ENCODE measurements at regions not wholly inside any gene's neighbourhood (a gene's known extent, or its start where the extent isn't known, plus 50 kb on each side); places are given as distances from the start of the nearest gene placed in this dataset.
"Not testable (repeated sequence)": the region's sequence is repeated elsewhere in the genome, so short reads cannot be mapped to it uniquely, and the experiment has no call there.

DNA sequence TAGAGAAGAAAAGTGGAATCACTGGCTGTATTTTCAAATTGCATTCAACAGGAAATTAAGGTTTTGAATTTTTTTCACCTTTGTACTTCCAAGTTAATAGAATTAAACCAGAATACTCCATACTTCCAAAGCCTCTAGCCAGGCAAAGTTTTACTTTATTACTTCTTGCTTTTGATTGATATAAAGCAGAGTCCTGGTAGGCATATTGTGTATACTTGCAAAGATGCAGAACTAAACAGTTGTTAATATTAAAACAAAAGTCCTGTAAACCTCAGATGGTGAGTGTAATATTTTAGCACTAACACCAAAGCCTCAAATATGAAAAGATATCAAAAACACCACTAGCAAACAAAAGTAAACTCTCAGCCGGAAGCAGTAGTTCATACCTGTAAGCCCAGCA lies 107.2 kb upstream of the C2CD4B start:
- no peak for DNase-seq (ENCODE audit: low read depth)

GRCh38 chr15:62275831-62276230 lies 110.7 kb upstream of the C2CD4B start:
- DNase-seq (ENCODE audit: low read depth): no peak

- DNase-seq (ENCODE audit: low read depth): no peak
Observed at GRCh38 chr15:62277816-62278394, 112.8 kb upstream of the C2CD4B start.

- no peak for DNase-seq (ENCODE audit: low read depth)
Observed at GRCh38 chr15:62278534-62278933, 113.4 kb upstream of the C2CD4B start.

DNA sequence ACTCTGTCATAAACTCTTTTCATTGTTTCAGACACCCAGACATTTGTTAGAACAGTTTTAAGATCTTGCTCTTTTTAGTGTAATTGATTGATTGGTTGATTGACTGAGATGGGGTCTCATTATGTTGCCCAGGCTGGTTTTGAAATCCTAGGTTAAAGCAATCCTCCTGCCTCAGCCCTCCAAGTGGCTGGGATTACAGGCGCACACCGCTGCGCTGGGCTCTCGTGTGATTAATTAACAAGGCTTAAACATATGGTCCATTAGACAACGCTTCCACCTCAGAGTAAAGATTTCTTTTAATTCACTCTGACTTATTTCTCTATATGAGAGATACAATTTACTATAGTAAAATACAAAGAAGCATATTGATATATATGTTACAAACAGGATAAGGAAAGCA lies 114.0 kb upstream of the C2CD4B start:
- DNase-seq (ENCODE audit: low read depth): no peak

DNA sequence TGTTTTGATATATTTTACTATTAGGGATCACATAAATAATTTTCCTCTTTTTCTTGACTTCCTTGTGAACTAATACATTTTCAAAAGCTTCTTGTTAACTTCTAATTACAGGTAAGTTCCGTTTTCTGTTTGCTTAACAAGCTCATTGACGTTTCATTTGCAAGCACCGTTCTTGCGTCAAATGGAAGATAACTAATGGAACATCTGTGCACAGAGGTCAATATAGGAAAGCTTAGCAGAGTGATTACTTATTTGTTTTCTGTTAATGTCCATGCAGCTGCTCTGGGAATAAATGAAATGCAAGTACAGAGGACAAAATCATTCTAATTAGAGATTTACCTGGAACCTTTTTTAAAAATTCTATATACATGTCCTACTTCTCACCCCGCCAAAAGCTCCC lies 115.5 kb upstream of the C2CD4B start:
- no peak for DNase-seq (ENCODE audit: low read depth)

DNA sequence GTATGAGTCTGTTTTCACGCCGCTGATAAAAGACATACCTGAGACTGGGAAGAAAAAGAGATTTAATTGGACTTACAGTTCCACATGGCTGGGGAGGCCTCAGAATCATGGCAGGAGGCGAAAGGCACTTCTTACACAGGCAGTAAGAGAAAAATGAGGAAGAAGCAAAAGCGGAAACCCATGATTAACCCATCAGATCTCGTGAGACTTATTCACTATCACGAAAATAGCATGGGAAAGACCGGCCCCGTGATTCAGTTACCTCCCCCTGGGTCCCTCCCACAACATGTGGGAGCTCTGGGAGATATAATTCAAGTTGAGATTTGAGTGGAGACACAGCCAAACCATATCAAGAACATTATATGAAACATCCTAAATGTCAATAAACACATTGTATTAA lies 116.7 kb upstream of the C2CD4B start:
- not testable (repeated sequence) for DNase-seq (ENCODE audit: low read depth)

DNA sequence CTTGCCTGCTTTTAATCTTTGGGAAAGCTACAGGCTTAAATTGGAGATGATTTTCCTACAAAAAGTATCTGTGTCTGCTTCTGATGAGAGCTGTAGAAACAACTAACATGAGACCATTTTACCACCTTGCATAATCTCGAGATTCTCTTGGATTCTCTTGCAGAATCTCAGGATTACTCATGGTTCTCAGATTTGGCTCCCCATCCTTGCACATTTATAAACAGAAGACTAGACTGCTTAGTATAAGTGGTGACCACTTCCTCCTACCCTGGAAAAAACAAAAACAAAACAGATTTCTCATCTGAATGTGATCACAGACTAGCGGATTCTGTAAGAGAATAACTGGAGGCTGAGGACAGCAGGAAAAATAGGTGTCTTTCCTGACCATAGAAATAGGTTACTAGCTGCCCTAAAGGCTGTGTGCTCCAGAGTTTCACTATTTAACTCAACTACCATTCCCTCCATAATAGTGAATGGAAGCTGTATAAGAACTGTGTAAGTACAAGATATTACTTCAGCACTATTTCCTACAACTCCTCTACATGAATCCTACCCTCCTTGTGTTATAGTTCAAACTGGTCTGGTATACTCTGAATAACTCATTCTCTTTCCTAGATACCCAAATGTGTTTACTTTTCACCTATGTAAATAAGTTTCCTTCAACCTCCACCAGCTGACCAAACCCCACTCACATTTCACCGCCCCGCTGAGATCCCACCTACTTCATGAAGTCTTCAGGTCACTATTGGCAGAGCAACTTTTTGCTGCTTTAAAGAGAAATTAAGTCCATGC lies 122.2 kb upstream of the C2CD4B start:
- no peak for DNase-seq (ENCODE audit: low read depth)

DNA sequence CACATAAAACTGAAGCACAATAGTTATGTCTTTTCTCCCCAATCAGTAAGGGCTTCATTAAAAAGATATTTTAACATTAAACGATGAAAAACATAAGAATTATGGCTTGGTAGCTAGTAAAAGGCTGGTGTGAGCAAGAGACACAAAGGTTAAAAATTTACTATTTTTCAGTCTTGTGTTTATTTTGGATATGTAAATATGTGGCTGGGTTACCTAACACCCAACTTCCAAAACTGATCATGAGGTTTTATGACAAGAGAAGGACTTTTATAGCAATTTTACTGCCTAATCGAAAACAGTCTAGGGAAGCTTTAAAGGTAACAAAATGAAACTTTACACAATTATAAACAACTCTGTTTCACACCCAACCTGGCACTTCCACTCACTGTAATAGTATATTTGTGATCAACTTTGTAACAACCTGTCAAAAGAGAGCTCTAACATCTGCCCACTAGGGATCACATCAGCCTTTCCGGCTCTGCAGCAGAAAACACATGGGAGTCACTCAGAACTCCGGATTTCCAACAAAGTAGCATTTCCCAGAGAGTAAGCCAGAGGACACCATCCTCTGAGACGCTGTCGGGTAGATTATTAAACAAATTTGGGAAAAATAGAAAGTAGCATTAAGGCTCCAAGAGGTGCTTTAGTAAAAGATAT lies 123.4 kb upstream of the C2CD4B start:
- DNase-seq (ENCODE audit: low read depth): no peak

DNA sequence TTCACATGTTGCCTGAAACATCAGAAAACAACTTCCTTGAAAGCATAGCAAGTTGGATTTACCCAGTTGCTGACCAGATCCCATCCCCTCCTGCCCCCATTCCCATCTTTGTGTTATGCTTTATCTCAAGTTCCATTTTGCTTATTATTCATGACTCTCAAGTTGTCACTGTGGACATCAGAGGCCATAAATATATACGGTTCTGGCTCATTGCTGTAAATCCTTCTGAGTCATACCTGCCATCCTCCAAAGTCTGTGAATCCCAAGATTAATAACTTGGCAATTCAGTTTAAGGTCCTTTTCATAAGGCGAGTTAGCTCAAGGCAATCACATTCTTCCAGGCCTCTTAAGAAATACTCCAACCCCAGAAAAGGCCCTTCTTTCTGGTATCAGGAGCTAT lies 126.2 kb upstream of the C2CD4B start:
- no peak for DNase-seq (ENCODE audit: low read depth)

- DNase-seq (ENCODE audit: low read depth): no peak
Observed at GRCh38 chr15:62296756-62297507, 131.8 kb upstream of the C2CD4B start.

GRCh38 chr15:62297522-62297921 lies 132.4 kb upstream of the C2CD4B start:
- no peak for DNase-seq (ENCODE audit: low read depth)

- no peak for DNase-seq (ENCODE audit: low read depth)
Observed at GRCh38 chr15:62297933-62298332, 132.8 kb upstream of the C2CD4B start.

GRCh38 chr15:62298811-62299210 lies 133.7 kb upstream of the C2CD4B start:
- DNase-seq (ENCODE audit: low read depth): no peak

DNA sequence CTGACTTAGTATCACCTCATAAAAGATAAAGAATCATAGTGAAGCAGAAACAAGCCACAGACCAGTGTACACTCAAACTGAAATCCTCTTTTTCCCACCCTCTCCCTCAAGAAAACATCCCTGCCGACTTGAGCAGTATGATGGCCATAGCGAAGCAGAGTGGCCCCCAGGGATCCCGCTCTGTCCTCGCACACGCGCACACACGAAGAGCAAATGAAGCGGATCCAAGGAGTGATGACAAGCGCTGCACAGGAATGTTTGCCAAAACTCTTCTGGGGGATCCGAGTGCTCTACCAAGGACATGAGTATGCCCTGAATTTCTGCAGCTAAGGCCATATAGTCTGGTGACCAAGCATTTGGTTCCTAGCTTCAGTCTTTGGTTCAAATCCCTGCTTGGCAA lies 134.5 kb upstream of the C2CD4B start:
- no peak for DNase-seq (ENCODE audit: low read depth)

DNA sequence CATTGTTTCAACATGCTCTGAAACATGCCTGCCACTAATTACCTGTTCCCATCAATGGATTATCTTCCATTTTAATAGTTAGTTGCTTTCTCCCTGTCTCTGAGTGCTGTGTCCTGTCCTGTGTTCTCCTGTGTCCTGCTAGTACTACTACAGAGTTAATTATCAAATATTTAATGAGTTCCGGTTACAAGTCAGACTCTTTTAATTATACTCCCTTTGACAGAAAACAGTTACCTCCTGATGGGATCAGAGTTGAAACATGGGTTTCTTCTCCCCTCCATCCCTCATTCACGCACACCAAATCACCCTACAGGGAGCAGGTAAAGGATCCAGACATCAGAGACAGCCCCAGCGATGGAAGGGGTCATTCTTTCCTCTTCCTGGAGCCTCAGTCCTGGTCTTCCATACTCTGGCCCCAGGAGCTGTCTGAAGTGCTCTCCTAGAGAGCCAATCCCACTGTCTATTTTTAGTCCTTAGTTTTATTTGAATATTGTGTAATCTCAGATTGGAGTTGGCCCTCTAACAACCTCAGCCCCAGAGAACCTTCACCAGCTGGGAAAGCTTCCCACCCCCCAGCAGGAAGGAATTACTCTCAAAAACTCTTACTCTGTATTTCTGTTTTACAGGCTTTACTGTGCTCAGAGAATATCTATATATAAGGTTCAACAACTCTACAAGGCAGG lies 137.0 kb upstream of the C2CD4B start:
- no peak for DNase-seq (ENCODE audit: low read depth)

- no peak for DNase-seq (ENCODE audit: low read depth)
Observed at GRCh38 chr15:62306851-62307504, 141.9 kb upstream of the C2CD4B start.

- DNase-seq (ENCODE audit: low read depth): no peak
Observed at GRCh38 chr15:62307551-62307950, 142.5 kb upstream of the C2CD4B start.

DNA sequence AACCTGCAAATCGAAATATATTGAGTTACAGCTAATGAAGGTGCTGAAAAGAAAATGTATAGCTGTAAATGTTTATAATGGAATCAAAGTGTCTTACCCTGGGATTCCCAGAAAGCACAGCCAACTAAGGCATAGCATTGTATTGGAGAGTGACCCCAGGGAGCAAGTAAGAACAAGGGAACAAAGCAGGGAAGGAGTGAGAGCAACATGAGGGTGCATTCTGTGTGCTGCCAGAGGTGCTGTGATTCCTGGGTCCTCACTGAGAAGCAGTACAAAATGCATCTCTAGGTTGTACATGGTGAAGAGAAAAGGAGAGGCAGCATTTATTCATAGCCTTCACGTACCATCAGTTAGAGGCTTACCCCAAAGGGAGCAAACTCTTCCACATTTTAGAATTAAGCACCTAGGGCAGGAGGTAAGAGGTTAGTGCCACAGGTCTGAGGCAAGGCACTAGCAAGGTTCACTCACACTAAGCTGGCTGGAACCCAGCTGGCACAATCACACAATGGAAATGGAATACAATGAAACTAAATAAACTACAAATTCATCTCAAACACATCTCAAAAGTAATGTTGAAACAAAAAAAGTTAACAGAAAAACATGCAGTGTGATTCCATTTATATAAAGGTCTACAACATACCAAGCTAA lies 151.5 kb upstream of the C2CD4B start:
- no peak for DNase-seq (ENCODE audit: low read depth)

GRCh38 chr15:62320259-62320658 lies 155.2 kb upstream of the C2CD4B start:
- DNase-seq (ENCODE audit: low read depth): no peak

DNA sequence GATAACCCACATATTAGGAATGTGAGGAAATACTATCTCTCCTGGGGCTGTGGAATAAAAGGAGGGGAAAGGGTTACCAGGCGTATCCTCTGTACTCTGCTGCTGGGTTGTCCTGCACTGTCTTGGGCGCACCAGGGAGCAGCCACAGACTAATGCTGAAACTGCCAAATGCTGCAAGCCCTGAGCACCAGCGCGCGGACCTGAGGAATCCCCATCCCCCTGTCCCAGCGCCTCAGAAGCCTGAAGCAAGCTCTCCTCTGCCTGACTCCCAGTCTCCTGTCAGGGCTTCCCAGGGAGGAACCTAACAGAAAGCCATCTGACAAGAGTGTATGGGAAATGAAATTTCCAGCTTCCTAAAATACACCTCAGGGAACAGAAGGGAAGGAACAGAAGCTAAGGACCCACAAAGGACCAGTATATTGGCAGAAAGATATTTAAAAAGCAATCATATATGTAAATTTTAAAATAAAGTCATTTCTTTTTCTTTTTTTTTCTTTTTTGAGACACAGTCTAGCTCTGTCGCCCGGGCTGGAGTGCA lies 158.3 kb upstream of the C2CD4B start:
- no peak for DNase-seq (ENCODE audit: low read depth)

Measured in activated T-cell treated with anti-CD3 and anti-CD28 coated beads for 1 hour (primary cell).